GM18909 (cell line): ENCODE measurements at regions not wholly inside any gene's neighbourhood (a gene's known extent, or its start where the extent isn't known, plus 50 kb on each side); places are given as distances from the start of the nearest gene placed in this dataset.
"Not testable (repeated sequence)": the region's sequence is repeated elsewhere in the genome, so short reads cannot be mapped to it uniquely, and the experiment has no call there.

ENCODE experiments used
- ATAC-seq: cut with Tn5 transposase; IDR thresholded peaks from one replicate; pipeline ENCODE4 v1.9.1; 2021; ENCODE audit warnings: mild to moderate bottlenecking; ENCODE audit not compliant: unreplicated experiment, poor library complexity

DNA sequence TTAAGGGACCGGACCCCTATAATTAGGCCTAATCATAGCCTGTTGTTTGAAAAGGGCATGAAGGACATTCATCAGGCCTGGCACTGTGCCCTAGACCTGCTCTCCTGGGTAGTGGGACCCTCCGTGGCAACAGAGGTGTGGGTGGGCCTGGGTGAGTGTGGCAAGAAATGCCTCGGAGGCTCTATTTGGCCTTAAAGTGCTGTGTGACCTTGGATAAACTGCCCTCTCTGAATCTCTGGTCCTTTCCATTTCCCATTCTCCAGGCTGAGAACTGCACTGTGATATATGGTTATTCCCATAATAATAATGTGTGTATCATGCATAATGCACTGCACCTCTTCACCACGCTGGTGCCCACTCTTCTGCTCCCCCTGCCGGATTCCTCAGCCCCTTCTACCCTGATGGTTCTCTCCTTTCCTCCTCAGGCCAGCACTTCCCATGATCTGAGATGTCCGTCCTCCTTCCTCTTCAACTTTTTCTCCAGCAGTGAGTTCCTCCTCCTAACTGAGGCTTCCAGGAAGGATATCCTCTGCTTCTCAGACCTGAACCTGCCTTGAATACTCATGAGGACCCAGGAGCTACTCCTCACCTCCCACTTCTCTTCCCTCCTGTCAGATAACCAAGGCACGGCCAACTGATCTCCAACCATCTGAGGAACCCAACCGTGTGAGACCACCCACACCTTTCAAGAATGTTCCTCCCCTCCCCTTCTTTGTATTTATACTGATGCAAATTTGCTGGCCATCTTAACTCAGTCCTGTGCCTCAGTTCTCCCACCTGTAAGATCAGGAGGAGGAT is 111.0 kb upstream of the PZP start:
- ATAC-seq, result no peak

DNA sequence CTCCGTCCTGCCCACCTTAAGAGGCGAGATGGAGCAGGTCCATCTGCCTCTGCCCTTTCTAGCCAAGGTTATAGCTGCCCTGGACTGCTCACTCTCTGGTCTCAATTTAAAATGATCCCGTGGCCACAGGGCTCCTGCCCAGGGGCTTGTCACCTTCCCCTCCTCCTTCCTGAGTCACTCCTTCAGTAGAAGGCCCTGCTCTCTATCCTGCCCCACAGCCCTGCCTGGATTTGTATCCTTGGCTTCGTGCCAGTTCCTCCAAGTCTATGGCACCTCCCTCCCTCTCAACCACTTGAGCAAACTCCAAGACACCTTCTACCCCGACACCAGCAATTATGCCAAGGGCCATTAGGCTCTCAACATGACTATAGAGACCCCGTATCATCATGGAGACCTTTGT is 105.3 kb upstream of the PZP start:
- ATAC-seq, result not testable (repeated sequence)

DNA sequence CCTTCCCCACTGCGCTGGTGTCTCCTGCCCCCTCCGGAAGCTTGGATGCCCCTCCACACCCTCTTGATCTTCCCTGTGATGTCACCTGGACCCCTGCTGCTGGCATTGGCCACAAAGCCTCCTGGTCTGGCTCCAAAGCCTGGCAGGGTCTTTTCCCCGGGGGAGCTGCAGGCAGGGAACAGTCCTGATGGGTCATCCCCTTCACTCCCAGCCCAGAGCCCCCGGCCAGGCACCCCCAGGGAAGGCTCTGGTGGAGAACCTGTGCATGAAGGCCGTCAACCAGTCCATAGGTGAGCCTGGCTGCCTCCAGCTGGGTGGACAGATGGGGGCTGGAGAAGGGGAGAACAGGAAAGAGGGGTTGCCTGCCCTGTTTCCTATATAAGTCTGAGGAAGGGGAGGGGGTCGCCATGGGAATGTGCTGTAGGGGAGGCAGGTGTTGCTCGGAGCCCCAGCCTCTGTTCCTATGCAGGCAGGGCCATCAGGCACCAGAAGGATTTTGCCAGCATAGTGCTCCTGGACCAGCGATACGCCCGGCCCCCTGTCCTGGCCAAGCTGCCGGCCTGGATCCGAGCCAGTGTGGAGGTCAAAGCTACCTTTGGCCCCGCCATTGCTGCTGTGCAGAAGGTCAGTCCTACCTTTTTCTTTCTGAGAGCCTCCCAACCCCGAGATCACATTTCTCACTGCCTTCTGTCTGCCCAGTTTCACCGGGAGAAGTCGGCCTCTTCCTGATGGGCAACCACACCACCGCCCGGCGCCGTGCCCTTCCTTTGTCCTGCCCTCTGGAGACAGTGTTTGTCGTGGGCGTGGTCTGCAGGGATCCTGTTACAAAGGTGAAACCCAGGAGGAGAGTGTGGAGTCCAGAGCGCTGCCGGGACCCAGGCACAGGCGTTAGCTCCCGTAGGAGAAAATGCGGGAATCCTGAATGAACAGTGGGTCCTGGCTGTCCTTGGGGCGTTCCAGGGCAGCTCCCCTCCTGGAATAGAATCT is 104.5 kb upstream of the PZP start:
- not testable (repeated sequence) for ATAC-seq

DNA sequence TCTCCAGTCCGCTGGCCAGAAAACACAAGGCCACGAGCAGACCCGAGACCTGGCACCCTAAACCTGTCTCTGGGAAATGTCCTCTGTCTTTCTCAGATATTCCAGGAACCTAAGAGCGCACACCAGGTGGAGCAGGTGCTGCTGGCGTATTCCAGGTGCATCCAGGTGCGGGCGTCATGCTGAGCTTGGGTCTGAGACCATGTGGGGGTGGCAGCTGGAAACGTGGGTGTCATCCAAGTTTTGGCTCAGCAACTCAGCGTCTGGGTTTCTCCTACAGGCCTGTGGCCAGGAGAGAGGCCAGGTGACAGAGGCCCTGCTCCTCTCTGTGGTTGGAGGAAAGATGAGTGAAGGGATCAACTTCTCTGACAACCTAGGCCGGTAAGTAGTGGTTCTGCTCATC is 103.3 kb upstream of the PZP start:
- not testable (repeated sequence) for ATAC-seq

DNA sequence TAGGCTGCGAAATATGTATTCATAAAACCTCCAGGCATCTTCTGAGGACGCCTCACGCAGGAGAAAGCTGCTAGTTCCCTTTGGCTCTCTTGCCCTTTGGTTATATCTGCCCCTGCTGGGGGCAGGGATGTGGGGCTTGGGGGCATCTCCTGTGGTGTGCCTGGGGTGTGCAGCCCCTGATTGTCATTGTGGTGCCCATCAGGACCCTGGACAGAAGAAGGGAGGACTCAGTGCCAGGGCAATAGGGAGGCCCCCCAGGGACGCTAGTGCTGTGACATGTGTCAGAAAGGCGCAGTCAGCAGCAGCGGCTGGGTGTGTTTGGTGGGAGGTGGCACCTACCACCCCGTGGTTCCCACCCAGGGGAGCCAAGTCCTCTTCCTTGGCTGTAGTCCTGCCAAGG is 102.5 kb upstream of the PZP start:
- not testable (repeated sequence) for ATAC-seq

DNA sequence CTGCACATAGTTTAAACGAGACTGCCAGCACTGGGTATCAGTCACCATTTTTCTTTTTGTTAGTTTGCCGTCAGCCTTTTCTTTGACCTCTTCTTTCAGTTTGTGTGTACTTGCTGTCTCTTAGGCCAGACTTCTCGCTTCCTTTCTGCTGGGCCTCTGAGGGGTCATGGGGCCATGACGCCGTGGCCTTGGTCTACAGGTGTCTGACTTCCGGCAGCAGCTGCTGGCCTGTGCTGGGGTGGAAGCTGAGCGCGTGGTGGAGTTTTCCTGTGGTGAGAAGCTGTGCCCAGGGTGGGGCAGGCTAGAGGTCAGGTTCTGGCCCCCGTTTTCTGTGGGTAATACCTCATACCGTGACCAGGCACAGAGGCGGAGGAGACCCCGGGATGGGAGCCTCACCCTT is 101.6 kb upstream of the PZP start:
- ATAC-seq, result not testable (repeated sequence)

DNA sequence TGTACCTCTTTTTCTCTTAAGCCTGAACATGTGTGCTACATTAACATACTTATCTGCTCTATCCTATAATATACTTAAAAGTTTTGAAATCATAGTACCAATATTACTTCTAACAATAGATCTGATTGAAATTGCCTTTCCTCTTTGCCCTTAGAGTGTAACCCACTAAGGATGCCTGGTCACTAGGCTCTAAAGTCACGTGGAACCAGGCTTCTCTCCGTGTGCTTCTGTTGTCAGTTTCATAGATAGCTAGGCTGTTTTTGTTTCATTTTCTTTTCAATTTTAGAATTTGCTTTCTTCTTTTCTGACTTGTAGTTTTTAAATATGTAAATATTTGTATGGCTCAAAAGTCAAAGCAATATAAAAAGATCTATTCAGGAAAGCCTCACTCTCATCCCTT is 100.5 kb upstream of the PZP start:
- not testable (repeated sequence) for ATAC-seq

DNA sequence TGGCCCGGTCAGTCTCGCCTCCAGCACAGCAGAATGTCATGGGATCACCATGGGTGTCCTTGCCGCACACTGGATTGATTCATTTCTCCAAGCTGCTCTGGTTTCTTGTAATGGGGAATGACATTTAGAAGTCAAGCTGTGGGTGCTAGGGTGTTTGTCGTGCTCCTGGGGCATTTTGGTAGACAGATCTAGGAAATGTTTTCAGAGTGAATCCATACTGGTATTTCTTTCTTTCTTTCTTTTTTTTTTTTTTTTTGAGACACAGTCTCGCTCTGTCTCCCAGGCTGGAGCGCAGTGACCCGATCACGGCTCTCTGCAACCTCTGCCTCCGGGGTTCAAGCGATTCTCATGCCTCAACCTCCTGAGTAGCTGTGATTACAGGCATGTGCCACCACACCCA is 100.0 kb upstream of the PZP start:
- not testable (repeated sequence) for ATAC-seq

DNA sequence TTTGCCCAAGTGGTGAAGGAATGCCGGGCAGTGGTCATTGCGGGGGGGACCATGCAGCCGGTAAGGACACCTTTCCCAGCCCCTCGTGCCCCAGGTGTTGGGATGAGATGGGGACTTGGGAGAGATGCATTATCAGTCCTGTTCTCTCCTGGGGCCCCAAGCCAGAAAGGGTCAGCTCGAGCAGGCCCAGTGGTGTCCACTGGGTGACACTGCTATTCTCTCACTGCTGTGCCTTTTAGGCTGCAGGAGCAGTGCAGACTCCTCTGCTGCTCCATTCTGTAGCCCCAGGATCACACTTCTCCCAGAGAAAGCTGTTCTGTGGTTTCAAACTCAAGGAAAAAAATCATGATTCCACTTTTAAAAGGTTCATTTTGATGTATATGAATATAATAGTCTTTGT is 99.1 kb upstream of the PZP start:
- ATAC-seq, result not testable (repeated sequence)

DNA sequence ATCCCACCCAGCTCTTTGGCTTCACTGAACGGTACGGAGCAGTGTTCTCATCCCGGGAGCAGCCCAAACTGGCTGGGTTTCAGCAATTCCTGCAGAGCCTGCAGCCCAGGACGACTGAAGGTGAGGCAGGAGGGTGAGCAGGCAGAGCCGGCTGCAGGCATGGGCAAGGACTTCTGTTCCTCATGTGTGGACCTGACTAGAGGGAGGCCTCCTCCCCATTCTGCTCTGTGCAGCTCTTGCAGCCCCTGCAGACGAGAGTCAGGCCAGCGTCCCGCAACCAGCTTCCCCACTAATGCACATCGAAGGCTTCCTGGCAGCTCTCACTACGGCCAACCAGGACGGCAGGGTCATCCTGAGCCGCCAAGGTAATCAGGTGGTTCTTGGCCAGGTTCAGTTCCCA is 97.8 kb upstream of the PZP start:
- not testable (repeated sequence) for ATAC-seq

DNA sequence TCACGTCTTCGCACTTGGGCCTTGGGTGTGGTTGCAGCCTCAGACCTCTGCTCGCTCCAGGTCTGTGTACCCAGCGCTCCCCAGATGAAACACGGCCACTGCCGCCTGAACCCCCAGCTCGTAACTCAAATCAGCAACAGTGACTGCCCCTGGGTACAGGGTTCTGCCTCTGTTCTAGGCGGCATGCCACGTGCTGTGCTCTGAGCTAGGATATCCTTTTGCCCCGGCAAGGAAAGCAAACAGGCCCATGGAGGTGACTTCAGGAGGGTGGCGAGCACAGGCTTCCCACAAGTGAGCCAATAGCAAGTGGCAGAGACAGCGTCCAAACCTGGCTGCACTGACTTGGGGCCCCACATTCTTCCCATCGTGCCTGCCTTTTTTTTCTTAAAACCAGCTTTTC is 96.3 kb upstream of the PZP start:
- ATAC-seq, result not testable (repeated sequence)

DNA sequence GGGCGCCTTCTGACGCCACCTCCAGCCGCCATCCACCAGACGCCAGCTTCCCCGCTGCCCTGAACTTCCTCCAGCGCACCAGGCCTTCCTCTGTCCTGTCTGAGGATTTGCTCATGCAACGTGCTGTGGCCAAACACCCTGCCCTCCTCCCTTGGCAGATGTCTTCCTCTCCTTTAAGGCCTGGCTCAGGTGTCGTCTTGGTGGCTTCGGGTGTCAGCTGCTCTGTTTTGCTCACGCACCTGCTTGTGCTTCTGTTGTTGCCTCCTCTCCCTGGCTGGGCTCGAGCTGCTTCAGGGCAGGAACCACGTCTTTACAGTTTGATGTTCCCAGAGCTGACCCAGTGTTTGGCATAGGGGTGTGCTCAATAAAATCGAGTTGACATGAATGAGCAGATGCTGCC is 87.7 kb upstream of the PZP start:
- not testable (repeated sequence) for ATAC-seq

DNA sequence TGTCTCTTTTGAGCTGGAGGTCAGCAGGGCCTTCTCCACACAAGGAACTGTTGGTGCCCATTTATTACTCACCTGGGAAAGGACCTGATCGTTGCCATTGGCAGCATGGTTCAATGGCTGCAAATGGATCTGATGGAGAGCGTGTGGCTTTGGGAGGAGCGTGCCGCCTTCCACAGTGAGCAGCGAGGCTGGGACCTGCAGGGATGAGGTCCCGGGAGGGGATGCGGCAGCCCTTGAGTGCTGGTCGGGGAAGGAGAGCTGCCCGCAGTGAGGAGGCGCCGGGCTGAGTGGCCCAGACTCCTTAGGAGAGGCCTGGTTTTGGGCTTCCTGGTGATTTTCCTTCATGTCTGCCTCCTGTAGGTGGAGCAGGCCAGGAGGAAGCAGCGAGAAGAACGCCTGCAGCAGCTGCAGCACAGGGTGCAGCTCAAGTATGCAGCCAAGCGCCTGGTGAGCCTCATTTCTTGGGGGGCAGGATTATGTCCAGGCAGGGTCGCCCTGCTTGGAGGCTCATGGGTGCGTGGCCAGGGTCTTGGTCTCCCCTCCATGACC is 86.0 kb upstream of the PZP start:
- not testable (repeated sequence) for ATAC-seq

DNA sequence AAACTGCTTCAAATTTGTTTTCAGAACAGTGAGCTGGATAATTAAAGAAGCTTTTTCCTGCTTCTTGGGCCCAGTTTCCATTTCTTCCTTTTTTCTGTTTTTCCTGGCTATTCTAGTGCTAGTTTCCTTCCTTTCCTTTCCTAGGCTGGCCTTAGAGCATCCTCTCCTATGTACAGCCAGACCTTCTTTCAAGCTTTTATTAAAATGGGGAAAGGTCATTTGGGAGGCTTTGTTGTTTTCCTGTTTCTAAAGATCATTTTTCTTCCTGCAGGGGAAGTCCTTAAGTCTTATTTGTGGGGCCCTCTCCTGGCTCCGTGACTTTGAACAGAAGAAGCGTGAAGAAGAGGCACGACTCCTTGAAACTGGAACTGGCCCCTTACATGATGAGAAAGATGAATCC is 85.2 kb upstream of the PZP start:
- ATAC-seq, result not testable (repeated sequence)

DNA sequence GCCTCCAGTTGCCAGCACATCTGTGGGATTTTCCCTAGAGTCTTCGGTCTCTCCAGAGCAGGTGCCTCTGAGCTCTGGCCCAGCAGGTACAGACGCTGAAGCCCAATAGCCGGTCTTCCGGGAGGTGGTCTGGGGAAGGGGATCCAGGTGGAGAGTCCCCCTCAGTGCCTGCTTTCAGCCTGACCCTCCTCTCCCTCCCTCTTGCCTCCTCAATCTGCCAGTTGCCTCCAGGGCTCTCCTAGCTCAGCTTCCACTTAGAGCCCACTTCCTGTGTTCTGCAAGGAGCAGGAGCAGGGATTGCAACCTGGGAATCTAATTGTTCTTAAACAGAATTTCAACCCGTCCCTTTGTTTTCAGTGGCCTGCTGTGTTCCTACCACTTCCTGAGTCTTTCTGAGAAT is 81.8 kb upstream of the PZP start:
- ATAC-seq, result not testable (repeated sequence)

DNA sequence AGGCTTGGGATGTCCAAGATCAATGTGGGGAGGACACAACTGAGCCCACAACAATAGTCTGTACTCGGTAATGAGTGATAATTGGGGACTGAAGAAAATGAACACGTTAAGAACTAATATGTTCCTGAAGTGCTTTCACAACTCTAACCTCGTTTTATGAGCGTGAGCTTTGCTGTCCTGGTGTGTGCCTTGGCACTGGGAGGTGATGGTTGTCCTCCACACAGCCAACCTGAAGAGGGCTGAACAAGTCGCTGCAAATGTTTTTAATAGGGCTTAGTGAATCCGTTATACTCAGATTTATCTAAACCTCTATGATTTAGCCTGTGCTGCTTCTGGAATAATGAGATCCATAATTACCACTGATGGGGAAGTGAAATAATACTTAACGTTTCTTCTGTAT is 76.5 kb upstream of the PZP start:
- ATAC-seq, result peak; percentile 13

DNA sequence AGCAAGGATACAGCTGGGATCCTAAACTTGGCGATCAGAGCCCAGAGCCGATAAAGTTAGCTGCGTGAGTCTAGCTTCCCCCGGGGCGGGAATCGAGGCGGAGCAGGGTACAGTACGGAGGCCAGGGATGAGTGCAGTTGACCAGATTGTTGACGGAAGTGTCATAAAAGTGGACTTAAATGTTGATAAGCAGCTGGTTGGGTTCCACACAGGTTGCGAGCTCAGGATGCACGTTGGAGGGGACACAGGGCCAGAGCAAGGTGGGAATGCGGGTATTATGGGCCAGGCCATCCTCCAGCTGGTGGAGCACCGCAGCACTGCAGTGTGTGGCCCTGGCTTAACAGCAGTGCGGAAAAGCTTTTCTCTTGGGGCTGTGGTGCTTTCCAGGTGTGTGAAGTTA is 76.0 kb upstream of the PZP start:
- peak; percentile 56 for ATAC-seq

DNA sequence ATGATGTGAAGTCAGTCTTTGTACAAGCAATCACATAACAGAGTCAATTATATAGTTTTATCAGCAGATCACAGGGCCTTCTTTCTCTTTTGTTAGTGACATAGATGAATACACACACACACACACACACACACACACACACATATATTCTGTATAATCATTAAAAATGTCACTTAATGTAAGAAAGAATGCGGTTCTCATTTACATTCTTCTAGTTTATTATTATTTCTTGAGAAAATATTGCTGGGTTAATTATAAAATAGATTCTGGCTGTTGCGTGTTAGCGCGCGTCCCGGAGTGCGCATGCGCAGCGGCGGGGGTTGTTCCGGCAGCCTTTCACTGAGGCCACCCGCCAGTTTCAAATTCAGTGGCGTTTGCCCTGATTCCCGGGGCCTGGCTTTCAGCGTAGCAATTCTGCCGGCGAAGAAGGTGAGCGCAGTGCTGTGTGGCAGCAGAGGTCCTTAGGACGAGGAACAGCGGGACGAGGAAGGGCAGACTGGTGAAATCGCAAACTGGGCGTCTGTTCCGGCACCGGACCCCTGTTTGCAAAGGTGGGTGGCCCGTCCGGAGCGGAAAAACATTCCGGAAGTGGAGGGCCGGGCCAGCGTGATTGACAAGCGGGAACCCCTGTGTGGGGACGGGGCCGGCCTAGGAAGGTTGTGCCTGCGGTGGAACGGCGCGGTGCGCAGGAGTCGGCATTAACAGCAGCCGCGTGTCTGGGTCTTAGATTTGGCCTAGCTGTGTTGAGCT is 75.3 kb upstream of the PZP start:
- not testable (repeated sequence) for ATAC-seq

DNA sequence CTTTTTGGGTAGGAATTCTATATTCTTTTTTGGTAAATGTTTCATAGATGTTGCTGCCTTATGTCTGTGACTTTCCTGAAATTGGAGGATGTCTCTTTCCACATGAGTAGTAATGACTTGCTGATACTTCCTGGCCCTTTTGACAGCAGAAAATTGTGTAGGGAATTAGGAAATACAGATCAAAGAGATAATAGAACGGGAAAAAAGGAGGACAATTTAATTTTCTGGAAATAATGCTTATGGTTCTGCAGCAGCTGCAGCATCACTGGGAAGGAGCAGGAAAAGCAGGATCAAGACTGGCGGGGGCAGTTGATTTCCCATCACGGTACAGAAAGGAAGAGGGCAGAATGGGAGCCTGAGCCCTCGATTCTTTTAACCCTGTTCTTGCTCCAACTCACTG is 68.8 kb upstream of the PZP start:
- no peak for ATAC-seq

DNA sequence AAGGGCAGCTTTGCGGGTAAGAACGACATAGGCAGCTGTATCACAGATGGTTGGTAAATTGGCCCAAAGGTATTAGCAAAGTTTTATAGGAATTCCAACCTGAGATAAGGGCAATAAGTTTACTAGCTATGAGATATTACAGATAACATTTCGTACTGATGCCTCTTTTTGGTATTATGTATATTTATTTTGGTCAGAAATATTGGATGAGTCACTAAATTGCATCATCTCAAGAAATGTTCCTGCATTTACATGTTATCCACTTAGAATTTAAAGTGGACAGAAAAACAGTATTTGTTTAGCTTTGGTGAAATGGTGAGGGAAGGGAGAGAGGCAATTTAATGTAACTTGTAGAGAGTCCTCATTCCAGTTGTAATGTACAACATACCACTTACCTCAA is 65.1 kb upstream of the PZP start:
- no peak for ATAC-seq
